IMR-90 (cell line): ENCODE measurements at regions not wholly inside any gene's neighbourhood (a gene's known extent, or its start where the extent isn't known, plus 50 kb on each side); places are given as distances from the start of the nearest gene placed in this dataset.

ENCODE experiments used
- ATAC-seq: fragments of 200-7000 bp; cut with Tn5 transposase; 2 replicates; pipeline ENCODE4 v1.9.1; 2020; ENCODE audit warnings: low read depth, mild to moderate bottlenecking, moderate library complexity
- BruUV-seq: library from RNA; stranded (reverse); fragments of 400-500 nt; replicated peaks from 2 replicates; lab custom pipeline; 2021; lab: Mats Ljungman, UMichigan
- CTCF ChIA-PET: fragments of 300-600 bp; formaldehyde crosslinking; extraction: SDS; loops from one replicate; lab custom pipeline; 2021; ENCODE audit warnings: antibody characterized with exemption; lab: Yijun Ruan, JAX
- POLR2A ChIA-PET: fragments of 300-600 bp; sonication (Branson Sonifier 250); formaldehyde crosslinking; loops from one replicate; lab custom pipeline; 2022; ENCODE audit warnings: antibody characterized with exemption; ENCODE audit not compliant: unreplicated experiment; lab: Charles Lee
- DNase-seq: peaks from one replicate; pipeline ENCODE4 v3.0.0; 2013
- H2AFZ ChIP-seq: replicated peaks from 2 replicates; pipeline ENCODE3; 2013; ENCODE audit warnings: low read length, mild to moderate bottlenecking; ENCODE audit not compliant: poor library complexity
- H2AK5ac ChIP-seq: 2 replicates; pipeline ENCODE4 v1.6.1; 2013; ENCODE audit warnings: low read depth, low read length, inconsistent platforms
- H2AK9ac ChIP-seq: replicated peaks from 2 replicates; pipeline ENCODE3; 2013; ENCODE audit warnings: mild to moderate bottlenecking, low read depth, low read length, moderate library complexity; ENCODE audit not compliant: poor library complexity
- H2BK120ac ChIP-seq: 2 replicates; pipeline ENCODE4 v1.6.1; 2013; ENCODE audit warnings: low read depth, low read length, inconsistent platforms
- H2BK15ac ChIP-seq: 3 replicates; pipeline ENCODE4 v1.6.1; 2013; ENCODE audit warnings: low read depth, low read length, inconsistent platforms
- H2BK20ac ChIP-seq: 2 replicates; pipeline ENCODE4 v1.6.1; 2013; ENCODE audit warnings: low read depth, mild to moderate bottlenecking, inconsistent platforms, low read length, moderate library complexity
- H2BK5ac ChIP-seq: 2 replicates; pipeline ENCODE4 v1.6.1; 2013; ENCODE audit warnings: mild to moderate bottlenecking, low read depth, low read length, inconsistent platforms; ENCODE audit not compliant: poor library complexity, severe bottlenecking
- H3K14ac ChIP-seq: replicated peaks from 2 replicates; pipeline ENCODE4 v1.6.1; 2013; ENCODE audit warnings: low read depth, low read length, inconsistent platforms
- H3K18ac ChIP-seq: 2 replicates; pipeline ENCODE4 v1.6.1; 2013; ENCODE audit warnings: low read depth, low read length, control low read depth
- H3K23ac ChIP-seq: 2 replicates; pipeline ENCODE4 v1.6.1; 2013; ENCODE audit warnings: low read depth, low read length, inconsistent platforms
- H3K27ac ChIP-seq: 2 replicates; pipeline ENCODE4 v1.5.1; 2013; ENCODE audit warnings: mild to moderate bottlenecking, control low read depth, low read length; ENCODE audit not compliant: insufficient read depth
- H3K27me3 ChIP-seq: 2 replicates; pipeline ENCODE4 v1.6.1; 2013; ENCODE audit warnings: low read length; ENCODE audit not compliant: control insufficient read depth, insufficient read depth
- H3K36me3 ChIP-seq: 2 replicates; pipeline ENCODE4 v1.6.1; 2013; ENCODE audit warnings: low read length, mixed read lengths; ENCODE audit not compliant: control insufficient read depth, insufficient read depth
- H3K4ac ChIP-seq: 2 replicates; pipeline ENCODE4 v1.6.1; 2013; ENCODE audit warnings: low read depth, low read length, inconsistent platforms
- H3K4me1 ChIP-seq: 2 replicates; pipeline ENCODE4 v1.6.1; 2013; ENCODE audit warnings: low read length, mixed read lengths; ENCODE audit not compliant: control insufficient read depth, insufficient read depth
- H3K4me2 ChIP-seq: 2 replicates; pipeline ENCODE4 v1.6.1; 2013; ENCODE audit warnings: low read depth, mild to moderate bottlenecking, control low read depth, low read length, moderate library complexity
- H3K4me3 ChIP-seq: 2 replicates; pipeline ENCODE4 v1.5.1; 2013; ENCODE audit warnings: low read depth, mild to moderate bottlenecking, control low read depth, low read length, moderate library complexity; ENCODE audit not compliant: insufficient read depth
- H3K56ac ChIP-seq: 2 replicates; pipeline ENCODE4 v1.6.1; 2013; ENCODE audit warnings: low read length, inconsistent platforms; ENCODE audit not compliant: insufficient read depth; ENCODE audit errors: extremely low read depth
- H3K79me1 ChIP-seq, 2 experiments: 2 replicates each; pipeline ENCODE4 v1.6.1; 2013; ENCODE audit warnings: low read length in 2 of 2, inconsistent platforms in 1 of 2, low read depth in 1 of 2
- H3K9ac ChIP-seq: 2 replicates; pipeline ENCODE4 v1.6.1; 2013; ENCODE audit warnings: low read depth, low read length, control low read depth
- H3K9me1 ChIP-seq: 2 replicates; pipeline ENCODE4 v1.6.1; 2013; ENCODE audit warnings: low read length, inconsistent platforms; ENCODE audit not compliant: insufficient read depth
- H3K9me3 ChIP-seq: 2 replicates; pipeline ENCODE4 v1.6.1; 2013; ENCODE audit warnings: low read length; ENCODE audit not compliant: control insufficient read depth, insufficient read depth
- H4K20me1 ChIP-seq: 2 replicates; pipeline ENCODE4 v1.6.1; 2013; ENCODE audit warnings: low read length, inconsistent platforms; ENCODE audit not compliant: insufficient read depth
- H4K5ac ChIP-seq: 2 replicates; pipeline ENCODE4 v1.6.1; 2013; ENCODE audit warnings: mild to moderate bottlenecking, low read depth, low read length, control low read depth
- H4K8ac ChIP-seq, 2 experiments: 2 replicates each; pipeline ENCODE4 v1.6.1; 2013; ENCODE audit warnings: low read depth in 2 of 2, low read length in 2 of 2, control low read depth in 1 of 2, inconsistent platforms in 1 of 2
- H4K91ac ChIP-seq: 2 replicates; pipeline ENCODE4 v1.6.1; 2013; ENCODE audit warnings: low read depth, low read length, inconsistent platforms; ENCODE audit not compliant: insufficient read depth
- CHD1 ChIP-seq: IDR thresholded peaks from 2 replicates; pipeline ENCODE4 v1.6.1; 2012; ENCODE audit warnings: low read depth, low read length, improper control_type of control experiment
- MXI1 ChIP-seq: IDR thresholded peaks from 2 replicates; pipeline ENCODE4 v1.6.1; 2012; ENCODE audit warnings: low read depth, mild to moderate bottlenecking, low read length, moderate library complexity, borderline replicate concordance
- RFX5 ChIP-seq: IDR thresholded peaks from 2 replicates; pipeline ENCODE4 v1.8.0; 2012; ENCODE audit warnings: low read depth, mild to moderate bottlenecking, low read length, moderate library complexity
- WGBS, 2 experiments: methylation state at CpG; one replicate each; pipeline versions ENCODE4 v1.1.5 to v1.1.7; 2013; ENCODE audit warnings: missing lambda C conversion rate in 2 of 2; ENCODE audit not compliant: insufficient read length in 1 of 2; ENCODE audit errors: extremely low coverage in 2 of 2; 5-methylcytosine and 5-hydroxymethylcytosine counted together
- dilution Hi-C: fragments of 300-500 bp; cut with HindIII; formaldehyde crosslinking; loops from one replicate; pipeline ENCODE4 v1.14.3; 2018; ENCODE audit warnings: low sequenced_read_pairs; ENCODE audit not compliant: unreplicated experiment
- in situ Hi-C: fragments of 300-500 bp; cut with MboI; formaldehyde crosslinking; loops from 3 replicates; pipeline ENCODE4 v1.14.3; 2019; ENCODE audit warnings: low sequenced_read_pairs, inconsistent platforms, mixed read lengths
- intact Hi-C: fragments of 100-400 bp; cut with micrococcal nuclease; formaldehyde crosslinking; loops from 2 replicates; pipeline ENCODE4 v1.10.0; 2022
- TF ChIP-seq, protein P1 (sequence below): conservative IDR thresholded peaks from 2 replicates; pipeline ENCODE4 v1.5.1; 2012; ENCODE audit warnings: mild to moderate bottlenecking, low read depth, low read length, improper control_type of control experiment
- TF ChIP-seq, protein P2 (sequence below): fragments of 150-350 bp; IDR thresholded peaks from 2 replicates; pipeline ENCODE4 v1.6.1; 2016; ENCODE audit warnings: low read depth, mild to moderate bottlenecking, low read length, moderate library complexity, borderline replicate concordance

DNA sequence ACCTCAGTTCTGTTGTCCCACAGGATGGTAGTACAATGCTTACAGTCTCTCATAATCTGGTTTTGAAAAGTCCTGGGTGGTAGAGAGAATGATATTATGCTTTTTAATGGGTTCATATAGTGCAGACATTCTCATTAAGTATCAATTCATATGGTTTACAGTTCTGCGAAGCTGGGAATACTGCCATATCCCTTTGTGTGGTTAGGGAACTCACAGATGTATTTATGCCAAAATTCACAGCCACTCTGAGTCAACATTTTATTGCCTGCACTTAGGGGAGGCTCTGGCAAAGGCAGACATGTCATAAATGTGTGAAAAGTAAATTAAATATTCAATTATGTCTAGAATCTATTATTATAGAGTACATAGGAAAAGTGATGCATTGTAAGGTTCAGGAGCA lies 808.2 kb downstream of the SUCLG1 start:
- Histone ChIP-seq H2BK120ac (no peak overlapping the region), H2AK9ac (no peak overlapping the region), H4K8ac (no peak overlapping the region), H2AFZ (no peak overlapping the region), H3K14ac (no peak overlapping the region), H3K9me1 (no peaks in the 10 kb centered on the region), H3K4me2 (no peak overlapping the region), H3K36me3 (no peaks in the 10 kb centered on the region), H3K79me1 (no peaks in the 10 kb centered on the region), H3K9ac (no peak overlapping the region), H3K18ac (no peak overlapping the region), H3K27ac (no peak overlapping the region), H3K9me3 (no peaks in the 10 kb centered on the region), H3K27me3 (no peaks in the 10 kb centered on the region), H3K4me3 (no peak overlapping the region), H2AK5ac (no peak overlapping the region), H2BK15ac (no peak overlapping the region), H4K20me1 (no peaks in the 10 kb centered on the region), H3K4me1 (no peaks in the 10 kb centered on the region), H3K23ac (no peak overlapping the region), H4K91ac (no peak overlapping the region), H2BK20ac (no peak overlapping the region), H4K5ac (no peak overlapping the region), H2BK5ac (no peak overlapping the region), H3K4ac (no peak overlapping the region), H3K56ac (no peak overlapping the region)
- WGBS, 2 experiments, result no CpG with 5 or more reads among the region's 1 CpG
- no peak for DNase-seq
- no peak for ATAC-seq
- ChIA-PET CTCF (no interaction called here), POLR2A (no interaction called here)
- intact Hi-C loops, result no loop called here
- dilution Hi-C loops, result no loop called here
- TF ChIP-seq, protein P1, sequence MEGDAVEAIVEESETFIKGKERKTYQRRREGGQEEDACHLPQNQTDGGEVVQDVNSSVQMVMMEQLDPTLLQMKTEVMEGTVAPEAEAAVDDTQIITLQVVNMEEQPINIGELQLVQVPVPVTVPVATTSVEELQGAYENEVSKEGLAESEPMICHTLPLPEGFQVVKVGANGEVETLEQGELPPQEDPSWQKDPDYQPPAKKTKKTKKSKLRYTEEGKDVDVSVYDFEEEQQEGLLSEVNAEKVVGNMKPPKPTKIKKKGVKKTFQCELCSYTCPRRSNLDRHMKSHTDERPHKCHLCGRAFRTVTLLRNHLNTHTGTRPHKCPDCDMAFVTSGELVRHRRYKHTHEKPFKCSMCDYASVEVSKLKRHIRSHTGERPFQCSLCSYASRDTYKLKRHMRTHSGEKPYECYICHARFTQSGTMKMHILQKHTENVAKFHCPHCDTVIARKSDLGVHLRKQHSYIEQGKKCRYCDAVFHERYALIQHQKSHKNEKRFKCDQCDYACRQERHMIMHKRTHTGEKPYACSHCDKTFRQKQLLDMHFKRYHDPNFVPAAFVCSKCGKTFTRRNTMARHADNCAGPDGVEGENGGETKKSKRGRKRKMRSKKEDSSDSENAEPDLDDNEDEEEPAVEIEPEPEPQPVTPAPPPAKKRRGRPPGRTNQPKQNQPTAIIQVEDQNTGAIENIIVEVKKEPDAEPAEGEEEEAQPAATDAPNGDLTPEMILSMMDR, result no peak
- TF ChIP-seq RFX5 (no peak), CHD1 (no peak), MXI1 (no peak)
- TF ChIP-seq, protein P2, sequence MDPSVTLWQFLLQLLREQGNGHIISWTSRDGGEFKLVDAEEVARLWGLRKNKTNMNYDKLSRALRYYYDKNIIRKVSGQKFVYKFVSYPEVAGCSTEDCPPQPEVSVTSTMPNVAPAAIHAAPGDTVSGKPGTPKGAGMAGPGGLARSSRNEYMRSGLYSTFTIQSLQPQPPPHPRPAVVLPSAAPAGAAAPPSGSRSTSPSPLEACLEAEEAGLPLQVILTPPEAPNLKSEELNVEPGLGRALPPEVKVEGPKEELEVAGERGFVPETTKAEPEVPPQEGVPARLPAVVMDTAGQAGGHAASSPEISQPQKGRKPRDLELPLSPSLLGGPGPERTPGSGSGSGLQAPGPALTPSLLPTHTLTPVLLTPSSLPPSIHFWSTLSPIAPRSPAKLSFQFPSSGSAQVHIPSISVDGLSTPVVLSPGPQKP, result no peak
- in situ Hi-C loops, result no loop called here
- BruUV-seq, result no TSS peak
